ENCODE measurements at regions not wholly inside any gene's neighbourhood (a gene's known extent, or its start where the extent isn't known, plus 50 kb on each side); places are given as distances from the start of the nearest gene placed in this dataset.
A peak's percentile ranks its signal among the peaks of the same experiment; 100 is the strongest.
"Not testable (repeated sequence)": the region's sequence is repeated elsewhere in the genome, so short reads cannot be mapped to it uniquely, and the experiment has no call there.

GRCh38 chr3:72086743-72087087, 301.8 kb upstream of the PROK2 start:
- no peak overlapping the region for H3K4me3 ChIP-seq (ENCODE audit: low read depth, low read length)
- DNase-seq (ENCODE audit: low read depth): no peak

- peak; percentile 71 for DNase-seq (ENCODE audit: low read depth)
- no peak overlapping the region for H3K4me3 ChIP-seq (ENCODE audit: low read depth, low read length)
These were observed 301.2 kb upstream of the PROK2 start for GRCh38 chr3:72086042-72086742.

GRCh38 chr3:72085036-72085435, 300.1 kb upstream of the PROK2 start:
- H3K4me3 ChIP-seq (ENCODE audit: low read depth, low read length): no peak overlapping the region
- DNase-seq (ENCODE audit: low read depth): no peak

GRCh38 chr3:72082776-72083462, 298.0 kb upstream of the PROK2 start:
- no peak overlapping the region for H3K4me3 ChIP-seq (ENCODE audit: low read depth, low read length)
- no peak for DNase-seq (ENCODE audit: low read depth)

GRCh38 chr3:72082186-72082715, 297.3 kb upstream of the PROK2 start:
- DNase-seq (ENCODE audit: low read depth): no peak
- H3K4me3 ChIP-seq (ENCODE audit: low read depth, low read length): no peak overlapping the region

- H3K4me3 ChIP-seq (ENCODE audit: low read depth, low read length): no peak overlapping the region
These were observed 296.7 kb upstream of the PROK2 start for GRCh38 chr3:72081471-72082185.

GRCh38 chr3:72080800-72081199, 295.9 kb upstream of the PROK2 start:
- H3K4me3 ChIP-seq (ENCODE audit: low read depth, low read length): no peak overlapping the region

More at GRCh38 chr3:72081471-72082185, 296.7 kb upstream of the PROK2 start:
- DNase-seq (ENCODE audit: low read depth): no peak

GRCh38 chr3:72080095-72080494, 295.1 kb upstream of the PROK2 start:
- no peak for DNase-seq (ENCODE audit: low read depth)
- H3K4me3 ChIP-seq (ENCODE audit: low read depth, low read length): no peak overlapping the region

More at GRCh38 chr3:72080800-72081199, 295.9 kb upstream of the PROK2 start:
- no peak for DNase-seq (ENCODE audit: low read depth)

GRCh38 chr3:72079369-72079872, 294.5 kb upstream of the PROK2 start:
- no peak for DNase-seq (ENCODE audit: low read depth)
- H3K4me3 ChIP-seq (ENCODE audit: low read depth, low read length): no peak overlapping the region

- DNase-seq (ENCODE audit: low read depth): no peak
- no peak overlapping the region for H3K4me3 ChIP-seq (ENCODE audit: low read depth, low read length)
These were observed 293.9 kb upstream of the PROK2 start for GRCh38 chr3:72078676-72079368.

- H3K4me3 ChIP-seq (ENCODE audit: low read depth, low read length): no peak overlapping the region
- no peak for DNase-seq (ENCODE audit: low read depth)
These were observed 292.7 kb upstream of the PROK2 start for GRCh38 chr3:72077473-72078259.

- not testable (repeated sequence) for H3K4me3 ChIP-seq (ENCODE audit: low read depth, low read length); DNase-seq (ENCODE audit: low read depth)
These were observed 290.9 kb upstream of the PROK2 start for GRCh38 chr3:72075848-72076247.

GRCh38 chr3:72071624-72072023, 286.7 kb upstream of the PROK2 start:
- H3K4me3 ChIP-seq (ENCODE audit: low read depth, low read length): no peak overlapping the region
- no peak for DNase-seq (ENCODE audit: low read depth)

- no peak for DNase-seq (ENCODE audit: low read depth)
- H3K4me3 ChIP-seq (ENCODE audit: low read depth, low read length): no peak overlapping the region
These were observed 285.1 kb upstream of the PROK2 start for GRCh38 chr3:72070005-72070404.

- no peak overlapping the region for H3K4me3 ChIP-seq (ENCODE audit: low read depth, low read length)
- no peak for DNase-seq (ENCODE audit: low read depth)
These were observed 284.6 kb upstream of the PROK2 start for GRCh38 chr3:72069543-72069942.

GRCh38 chr3:72068621-72069020, 283.7 kb upstream of the PROK2 start:
- no peak overlapping the region for H3K4me3 ChIP-seq (ENCODE audit: low read depth, low read length)
- DNase-seq (ENCODE audit: low read depth): no peak

- DNase-seq (ENCODE audit: low read depth): no peak
- no peak overlapping the region for H3K4me3 ChIP-seq (ENCODE audit: low read depth, low read length)
These were observed 282.8 kb upstream of the PROK2 start for GRCh38 chr3:72067721-72068120.

GRCh38 chr3:72065872-72066641, 281.1 kb upstream of the PROK2 start:
- no peak overlapping the region for H3K4me3 ChIP-seq (ENCODE audit: low read depth, low read length)
- DNase-seq (ENCODE audit: low read depth): no peak
